GM18511 (cell line): ENCODE measurements at regions not wholly inside any gene's neighbourhood (a gene's known extent, or its start where the extent isn't known, plus 50 kb on each side); places are given as distances from the start of the nearest gene placed in this dataset.
"Not testable (repeated sequence)": the region's sequence is repeated elsewhere in the genome, so short reads cannot be mapped to it uniquely, and the experiment has no call there.

ENCODE experiments used
- ATAC-seq: cut with Tn5 transposase; IDR thresholded peaks from one replicate; pipeline ENCODE4 v1.9.1; 2021; ENCODE audit warnings: mild to moderate bottlenecking, moderate library complexity; ENCODE audit not compliant: unreplicated experiment

GRCh38 chr4:167811958-167812357 lies 280.4 kb upstream of the ANXA10 start:
- no peak for ATAC-seq

- ATAC-seq, result no peak
Measured at GRCh38 chr4:167826281-167826680, 266.1 kb upstream of the ANXA10 start.

DNA sequence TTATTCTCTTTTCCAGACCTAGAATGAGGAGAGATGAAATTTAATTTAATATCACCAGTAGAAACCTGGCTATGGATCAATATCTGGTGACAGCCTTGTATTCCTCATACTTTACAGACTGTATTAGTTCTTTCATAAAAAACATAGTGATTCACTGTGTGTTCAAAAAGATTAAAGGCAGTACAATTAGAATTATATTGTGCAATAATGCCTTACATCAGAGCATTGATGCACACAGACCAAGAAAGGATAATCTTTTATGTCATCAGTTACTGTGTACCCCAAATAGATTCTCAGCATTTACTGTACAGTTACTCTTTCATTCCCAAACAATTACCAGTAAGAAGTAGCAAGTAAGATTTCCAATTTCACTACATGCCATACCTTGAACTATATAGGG lies 260.5 kb upstream of the ANXA10 start:
- ATAC-seq, result no peak

- no peak for ATAC-seq
Measured at GRCh38 chr4:167838686-167839085, 253.7 kb upstream of the ANXA10 start.

DNA sequence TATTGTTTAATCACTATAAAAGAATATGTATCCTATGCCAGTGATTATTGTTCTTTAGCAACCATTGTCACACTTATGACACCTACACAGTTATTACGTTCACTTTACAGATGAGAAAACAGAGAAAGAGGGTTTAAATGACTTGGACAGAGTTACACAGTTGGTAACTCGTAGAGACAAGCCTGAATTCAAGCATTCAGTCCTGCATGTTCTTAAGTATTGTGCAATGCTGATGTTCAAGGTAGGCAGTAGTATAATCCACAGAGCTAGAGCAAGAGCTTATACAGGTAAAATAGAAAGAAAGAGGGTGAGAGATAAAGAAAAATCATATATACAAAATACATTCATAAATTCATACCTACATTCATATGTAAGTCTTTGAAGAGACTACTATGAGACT lies 249.8 kb upstream of the ANXA10 start:
- ATAC-seq, result no peak

DNA sequence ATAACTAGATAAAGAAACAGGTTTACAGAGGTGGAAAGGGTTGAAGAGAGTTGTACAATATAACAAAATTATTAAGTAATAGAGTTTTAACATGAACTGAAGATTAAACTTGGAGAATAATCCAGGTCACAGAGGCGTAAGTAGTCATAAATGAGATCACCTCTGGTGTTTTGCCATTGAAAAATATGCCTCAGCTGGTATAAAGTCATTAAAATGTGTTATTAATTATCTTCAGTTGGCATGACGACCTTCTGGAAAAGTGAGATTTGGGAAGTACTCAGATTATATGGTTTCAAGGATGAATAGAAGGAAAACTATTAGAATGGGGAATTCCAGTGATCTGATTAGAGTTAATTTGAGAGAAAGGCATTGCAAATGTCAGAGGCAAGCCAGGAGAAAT lies 237.5 kb upstream of the ANXA10 start:
- no peak for ATAC-seq

- not testable (repeated sequence) for ATAC-seq
Measured at GRCh38 chr4:167858127-167858526, 234.2 kb upstream of the ANXA10 start.

GRCh38 chr4:167867191-167867590 lies 225.1 kb upstream of the ANXA10 start:
- ATAC-seq, result no peak

DNA sequence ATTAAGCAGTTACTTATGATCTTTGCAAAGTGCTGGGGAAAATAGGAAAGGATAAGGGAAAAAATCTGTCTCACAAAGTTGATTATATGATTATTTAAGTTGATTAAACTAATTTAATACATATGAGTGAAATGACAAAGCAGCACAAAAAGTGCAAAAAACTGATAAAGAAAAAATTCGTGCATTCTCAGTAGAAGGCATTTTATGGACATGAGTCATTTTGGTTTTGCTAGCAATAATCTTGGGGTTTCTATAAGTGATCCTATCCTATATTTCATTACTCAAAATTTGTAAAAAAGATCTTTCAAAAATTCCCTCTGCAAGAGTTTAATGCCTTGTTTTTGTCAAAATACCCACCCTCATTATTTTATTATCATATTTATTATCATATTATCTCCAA lies 224.2 kb upstream of the ANXA10 start:
- ATAC-seq, result no peak

GRCh38 chr4:167873496-167873895 lies 218.8 kb upstream of the ANXA10 start:
- ATAC-seq, result no peak

GRCh38 chr4:167876091-167876490 lies 216.2 kb upstream of the ANXA10 start:
- not testable (repeated sequence) for ATAC-seq

DNA sequence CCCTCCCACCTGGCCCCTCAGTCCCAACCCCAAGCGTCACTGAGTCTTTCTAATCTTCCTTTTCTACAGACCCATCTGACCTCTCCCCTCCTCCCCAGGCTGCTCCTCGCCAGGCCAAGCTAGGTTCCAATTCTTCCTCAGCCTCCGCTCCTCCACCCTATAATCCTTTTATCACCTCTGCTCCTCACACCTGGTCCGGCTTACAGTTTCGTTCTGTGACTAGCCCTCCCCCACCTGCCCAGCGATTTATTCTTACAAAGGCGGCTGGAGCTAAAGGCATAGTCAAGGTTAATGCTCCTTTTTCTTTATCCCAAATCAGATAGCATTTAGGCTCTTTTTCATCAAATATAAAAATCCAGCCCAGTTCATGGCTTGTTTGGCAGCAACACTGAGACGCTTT lies 214.5 kb upstream of the ANXA10 start:
- not testable (repeated sequence) for ATAC-seq

GRCh38 chr4:167883266-167883665 lies 209.1 kb upstream of the ANXA10 start:
- no peak for ATAC-seq

DNA sequence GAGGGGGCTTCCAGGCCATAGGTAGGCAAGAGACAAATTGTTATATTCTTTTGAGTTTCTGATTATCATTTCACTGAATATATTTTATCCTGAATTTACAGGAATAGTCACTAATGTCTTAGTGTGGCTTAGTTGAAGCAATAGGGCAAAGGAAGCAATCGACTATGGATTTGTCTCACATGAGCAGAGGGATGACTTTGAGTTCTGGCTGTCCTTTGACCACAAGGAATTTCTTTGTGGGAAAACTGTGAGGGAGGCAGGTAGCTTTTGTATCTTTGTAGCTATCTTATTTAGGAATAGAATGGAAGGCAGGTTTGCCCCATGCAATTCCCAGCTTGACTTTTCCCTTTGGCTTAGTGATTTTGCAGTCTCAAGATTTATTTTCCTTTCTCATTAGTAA lies 207.3 kb upstream of the ANXA10 start:
- no peak for ATAC-seq

- no peak for ATAC-seq
Measured at GRCh38 chr4:167885872-167886271, 206.5 kb upstream of the ANXA10 start.

- no peak for ATAC-seq
Measured at GRCh38 chr4:167887726-167888125, 204.6 kb upstream of the ANXA10 start.

DNA sequence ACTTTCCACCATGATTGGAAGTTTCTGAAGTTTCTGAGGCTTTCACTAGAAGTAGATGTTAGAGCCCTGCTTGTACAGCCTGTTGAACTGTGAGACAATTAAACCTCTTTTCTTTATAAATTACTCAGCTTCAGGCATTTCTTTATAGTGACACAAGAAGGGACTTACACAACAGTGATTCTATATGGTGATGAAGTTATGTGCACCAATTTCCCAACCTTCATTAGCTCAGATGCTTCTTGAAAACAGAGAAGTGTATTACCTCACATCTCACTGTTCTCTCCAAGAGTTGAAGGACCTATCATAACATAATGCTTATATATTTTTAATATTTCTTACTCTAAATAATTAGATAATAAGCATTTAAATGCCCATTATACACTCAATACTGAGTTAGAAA lies 202.1 kb upstream of the ANXA10 start:
- no peak for ATAC-seq

GRCh38 chr4:167893531-167893930 lies 198.8 kb upstream of the ANXA10 start:
- ATAC-seq, result no peak

- not testable (repeated sequence) for ATAC-seq
Measured at GRCh38 chr4:167896260-167896659, 196.1 kb upstream of the ANXA10 start.

GRCh38 chr4:167897116-167897515 lies 195.2 kb upstream of the ANXA10 start:
- peak; percentile 55 for ATAC-seq

- ATAC-seq, result no peak
Measured at GRCh38 chr4:167903291-167903721, 189.0 kb upstream of the ANXA10 start.

GRCh38 chr4:167906851-167907250 lies 185.5 kb upstream of the ANXA10 start:
- ATAC-seq, result no peak

DNA sequence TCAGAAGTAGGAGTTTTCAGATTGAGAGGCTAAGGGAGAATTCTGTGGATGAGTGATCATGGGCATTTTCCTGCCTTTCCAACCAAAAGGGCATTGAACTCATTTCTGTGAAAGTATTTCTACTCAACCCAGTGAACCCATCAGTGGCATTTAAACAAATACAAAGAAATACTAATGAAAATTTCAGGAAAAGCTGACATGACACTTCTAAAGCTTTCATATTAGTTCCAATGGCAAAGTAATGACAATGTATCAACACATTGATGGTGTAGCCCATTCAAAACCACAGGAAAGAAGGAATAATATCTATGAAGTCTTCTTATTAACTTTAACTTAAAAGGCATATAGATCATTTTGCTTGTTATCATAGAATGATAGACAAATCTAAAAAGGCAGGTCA lies 183.5 kb upstream of the ANXA10 start:
- ATAC-seq, result no peak

DNA sequence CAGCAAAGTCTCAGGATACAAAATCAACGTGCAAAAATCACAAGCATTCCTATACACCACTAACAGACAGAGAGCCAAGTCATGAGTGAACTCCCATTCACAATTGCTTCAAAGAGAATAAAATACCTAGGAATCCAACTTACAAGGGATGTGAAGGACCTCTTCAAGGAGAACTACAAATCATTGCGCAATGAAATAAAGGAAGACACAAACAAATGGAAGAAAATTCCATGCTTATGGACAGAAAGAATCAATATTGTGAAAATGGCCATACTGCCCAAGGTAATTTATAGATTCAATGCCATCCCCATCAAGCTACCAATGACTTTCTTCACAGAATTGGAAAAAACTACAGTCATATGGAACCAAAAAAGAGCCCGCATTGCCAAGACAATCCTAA lies 179.8 kb upstream of the ANXA10 start:
- ATAC-seq, result not testable (repeated sequence)
